Karpas-422 (cell line): ENCODE measurements at regions not wholly inside any gene's neighbourhood (a gene's known extent, or its start where the extent isn't known, plus 50 kb on each side); places are given as distances from the start of the nearest gene placed in this dataset.

Experiments used
- DNase-seq: peaks from one replicate; pipeline ENCODE4 v3.0.0-alpha.2; 2015
- H2AFZ ChIP-seq: fragments of 200-600 bp; sonication (generic); 2 replicates; pipeline ENCODE4 v1.6.1; 2014; ENCODE audit warnings: antibody characterized with exemption, low read length, mixed read lengths
- H3K27ac ChIP-seq: fragments of 200-600 bp; sonication (generic); 2 replicates; pipeline ENCODE4 v1.5.1; 2014; ENCODE audit warnings: mild to moderate bottlenecking, low read length, moderate library complexity
- H3K27me3 ChIP-seq: fragments of 200-600 bp; sonication (generic); 2 replicates; pipeline ENCODE4 v1.6.1; 2014; ENCODE audit warnings: low read length, mixed read lengths
- H3K36me3 ChIP-seq: fragments of 200-600 bp; sonication (generic); 2 replicates; pipeline ENCODE4 v1.6.1; 2014; ENCODE audit warnings: low read length, mixed read lengths; ENCODE audit not compliant: insufficient read depth
- H3K4me1 ChIP-seq: fragments of 200-600 bp; sonication (generic); 2 replicates; pipeline ENCODE4 v1.6.1; 2014; ENCODE audit warnings: mild to moderate bottlenecking, low read length, mixed read lengths
- H3K4me2 ChIP-seq: fragments of 200-600 bp; sonication (generic); 2 replicates; pipeline ENCODE4 v1.6.1; 2014; ENCODE audit warnings: low read length, low read depth, mild to moderate bottlenecking; ENCODE audit not compliant: poor library complexity, severe bottlenecking
- H3K4me3 ChIP-seq: fragments of 200-600 bp; sonication (generic); 2 replicates; pipeline ENCODE4 v1.5.1; 2014; ENCODE audit warnings: mild to moderate bottlenecking, antibody characterized with exemption, low read length, mixed read lengths
- H3K79me2 ChIP-seq: fragments of 200-600 bp; sonication (generic); 2 replicates; pipeline ENCODE4 v1.6.1; 2014; ENCODE audit warnings: mild to moderate bottlenecking, low read length, mixed read lengths
- H3K9ac ChIP-seq: fragments of 200-600 bp; sonication (generic); 2 replicates; pipeline ENCODE4 v1.6.0; 2014; ENCODE audit warnings: low read length
- H3K9me2 ChIP-seq: fragments of 200-600 bp; sonication (generic), shearing (Covaris generic); replicated peaks from 2 replicates; pipeline ENCODE4 v1.6.0; 2014; ENCODE audit warnings: mild to moderate bottlenecking, low read length, moderate library complexity; ENCODE audit not compliant: insufficient read depth
- H3K9me3 ChIP-seq: fragments of 300-700, 200-600 bp; sonication (generic); 2 replicates; pipeline ENCODE4 v1.6.1; 2014; ENCODE audit warnings: low read length, mixed read lengths
- H4K20me1 ChIP-seq: fragments of 200-600 bp; sonication (generic); 2 replicates; pipeline ENCODE4 v1.6.1; 2014; ENCODE audit warnings: mild to moderate bottlenecking, antibody characterized with exemption, low read length, low read depth; ENCODE audit not compliant: insufficient read depth

GRCh38 chr18:56186319-56186718, 452.1 kb downstream of the TXNL1 start:
- Histone ChIP-seq H3K9me2 (no peaks in the 10 kb centered on the region), H3K4me3 (no peak overlapping the region), H2AFZ (no peak overlapping the region), H3K9me3 (peaks cover 2% of the 10 kb centered on the region; the same call in 1 of the 2 replicates), H3K79me2 (no peaks in the 10 kb centered on the region), H3K36me3 (no peaks in the 10 kb centered on the region), H3K4me2 (no peak overlapping the region), H3K4me1 (no peaks in the 10 kb centered on the region), H3K27me3 (no peaks in the 10 kb centered on the region), H4K20me1 (no peaks in the 10 kb centered on the region), H3K27ac (no peak overlapping the region), H3K9ac (no peak overlapping the region)
- no peak for DNase-seq

GRCh38 chr18:56185126-56185525, 453.3 kb downstream of the TXNL1 start:
- no peak overlapping the region for H3K9ac ChIP-seq
- no peak overlapping the region for H2AFZ ChIP-seq
- no peak overlapping the region for H3K4me2 ChIP-seq
- no peak for DNase-seq
- H3K4me3 ChIP-seq, result no peak overlapping the region
- H3K4me1 ChIP-seq, result no peaks in the 10 kb centered on the region
- no peaks in the 10 kb centered on the region for H3K79me2 ChIP-seq
- H3K9me3 ChIP-seq, result peaks cover 2% of the 10 kb centered on the region; the same call in 1 of the 2 replicates
- H3K36me3 ChIP-seq, result no peaks in the 10 kb centered on the region
- no peaks in the 10 kb centered on the region for H4K20me1 ChIP-seq
- H3K9me2 ChIP-seq, result no peaks in the 10 kb centered on the region
- no peaks in the 10 kb centered on the region for H3K27me3 ChIP-seq
- no peak overlapping the region for H3K27ac ChIP-seq

DNA sequence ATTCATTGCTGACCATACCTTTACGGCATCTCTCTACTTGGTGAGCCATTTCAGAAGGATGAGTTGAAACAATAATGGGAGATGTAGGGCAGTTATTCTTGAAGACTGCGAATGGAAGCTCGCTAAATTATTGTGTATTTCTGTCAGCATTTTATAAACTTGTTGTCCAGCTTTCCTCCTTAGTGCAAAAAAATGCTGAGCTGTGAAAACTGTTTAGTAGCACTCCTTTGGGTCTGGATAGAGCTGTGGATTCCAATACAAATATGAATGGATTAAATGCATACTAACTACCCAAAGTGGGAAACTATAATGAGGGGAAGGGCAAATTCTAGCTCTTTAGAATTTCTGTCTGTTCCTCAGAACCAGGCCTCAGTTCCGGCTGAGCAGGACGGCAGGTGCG, 461.6 kb downstream of the TXNL1 start:
- Histone ChIP-seq H3K4me3 (no peak overlapping the region), H3K27ac (no peak overlapping the region), H4K20me1 (no peaks in the 10 kb centered on the region), H2AFZ (no peak overlapping the region), H3K9me3 (no peaks in the 10 kb centered on the region), H3K27me3 (no peaks in the 10 kb centered on the region), H3K9ac (no peak overlapping the region), H3K9me2 (no peaks in the 10 kb centered on the region), H3K79me2 (no peaks in the 10 kb centered on the region), H3K4me2 (no peak overlapping the region), H3K4me1 (no peaks in the 10 kb centered on the region), H3K36me3 (no peaks in the 10 kb centered on the region)
- DNase-seq, result no peak

DNA sequence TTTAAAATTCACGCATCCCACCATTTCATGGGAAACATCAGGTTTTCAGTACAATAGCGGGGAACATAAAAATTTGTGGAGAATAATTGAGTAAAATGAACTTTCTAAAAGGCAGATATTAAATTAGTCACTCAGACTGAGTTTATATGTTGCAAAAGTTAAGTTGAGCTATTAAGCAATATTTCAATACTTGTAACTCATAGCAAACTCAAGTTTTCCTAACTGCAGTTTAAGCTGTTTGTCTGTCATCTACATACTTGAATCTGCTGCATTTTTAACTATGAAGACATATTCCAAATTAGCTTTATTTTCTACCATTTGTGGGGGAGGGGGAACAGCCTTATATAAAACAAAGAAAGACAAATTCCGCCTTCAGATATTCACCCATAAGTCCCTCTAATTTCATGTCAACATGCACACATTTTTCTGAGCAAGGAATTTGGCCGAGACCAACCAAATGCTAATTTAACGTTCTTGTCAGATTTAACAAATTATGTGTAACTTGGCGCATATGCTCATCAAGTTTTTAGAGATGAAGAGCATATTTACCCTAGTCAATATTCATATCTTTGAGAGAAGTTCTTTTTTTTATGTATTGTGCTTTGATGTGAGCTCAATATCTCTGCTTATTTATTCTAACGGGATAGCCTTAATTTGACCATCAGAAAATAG, 462.9 kb downstream of the TXNL1 start:
- Histone ChIP-seq H3K4me2 (no peak overlapping the region), H3K9ac (no peak overlapping the region), H4K20me1 (no peaks in the 10 kb centered on the region), H3K4me1 (no peaks in the 10 kb centered on the region), H3K9me2 (no peaks in the 10 kb centered on the region), H3K79me2 (no peaks in the 10 kb centered on the region), H2AFZ (no peak overlapping the region), H3K9me3 (no peaks in the 10 kb centered on the region), H3K4me3 (no peak overlapping the region), H3K36me3 (no peaks in the 10 kb centered on the region), H3K27me3 (no peaks in the 10 kb centered on the region), H3K27ac (no peak overlapping the region)
- DNase-seq, result no peak

GRCh38 chr18:56173542-56174220, 464.7 kb downstream of the TXNL1 start:
- no peaks in the 10 kb centered on the region for H4K20me1 ChIP-seq
- DNase-seq, result no peak
- no peak overlapping the region for H2AFZ ChIP-seq
- H3K4me2 ChIP-seq, result no peak overlapping the region
- H3K9me3 ChIP-seq, result no peaks in the 10 kb centered on the region
- H3K9ac ChIP-seq, result no peak overlapping the region
- no peak overlapping the region for H3K4me3 ChIP-seq
- H3K27ac ChIP-seq, result no peak overlapping the region
- no peaks in the 10 kb centered on the region for H3K27me3 ChIP-seq
- H3K9me2 ChIP-seq, result no peaks in the 10 kb centered on the region
- no peaks in the 10 kb centered on the region for H3K4me1 ChIP-seq
- no peaks in the 10 kb centered on the region for H3K36me3 ChIP-seq
- no peaks in the 10 kb centered on the region for H3K79me2 ChIP-seq

- H3K9me2 ChIP-seq, result no peaks in the 10 kb centered on the region
- H3K4me1 ChIP-seq, result no peaks in the 10 kb centered on the region
- no peak overlapping the region for H3K4me2 ChIP-seq
- no peaks in the 10 kb centered on the region for H3K36me3 ChIP-seq
- no peak for DNase-seq
- H4K20me1 ChIP-seq, result no peaks in the 10 kb centered on the region
- no peak overlapping the region for H3K4me3 ChIP-seq
- no peaks in the 10 kb centered on the region for H3K27me3 ChIP-seq
- no peaks in the 10 kb centered on the region for H3K9me3 ChIP-seq
- no peak overlapping the region for H2AFZ ChIP-seq
- no peak overlapping the region for H3K9ac ChIP-seq
- no peaks in the 10 kb centered on the region for H3K79me2 ChIP-seq
- no peak overlapping the region for H3K27ac ChIP-seq
Measured at GRCh38 chr18:56172527-56172926, 465.9 kb downstream of the TXNL1 start.

DNA sequence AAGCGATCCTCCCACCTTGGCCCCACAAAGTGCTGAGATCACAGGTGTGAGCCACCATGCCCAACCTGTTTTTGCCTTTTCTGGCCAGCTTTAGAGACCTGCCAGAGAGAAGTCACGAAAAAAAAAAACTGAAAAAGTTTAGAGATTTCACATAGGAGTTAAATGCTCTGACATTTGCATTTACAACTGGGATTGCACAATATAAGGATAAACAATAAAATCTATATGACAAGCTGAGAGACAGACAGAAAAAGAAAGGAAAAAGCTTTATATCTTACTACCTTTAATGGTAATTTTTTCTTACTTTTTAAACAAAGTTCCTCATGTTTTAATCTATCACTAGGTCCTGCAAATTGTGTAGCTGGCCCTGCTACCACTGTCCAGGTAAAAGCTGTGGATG, 466.5 kb downstream of the TXNL1 start:
- no peaks in the 10 kb centered on the region for H4K20me1 ChIP-seq
- H3K36me3 ChIP-seq, result no peaks in the 10 kb centered on the region
- DNase-seq, result no peak
- H2AFZ ChIP-seq, result no peak overlapping the region
- H3K4me1 ChIP-seq, result no peaks in the 10 kb centered on the region
- H3K9me3 ChIP-seq, result no peaks in the 10 kb centered on the region
- H3K9ac ChIP-seq, result no peak overlapping the region
- H3K27me3 ChIP-seq, result no peaks in the 10 kb centered on the region
- no peak overlapping the region for H3K27ac ChIP-seq
- H3K4me3 ChIP-seq, result no peak overlapping the region
- H3K4me2 ChIP-seq, result no peak overlapping the region
- no peaks in the 10 kb centered on the region for H3K9me2 ChIP-seq
- H3K79me2 ChIP-seq, result no peaks in the 10 kb centered on the region

DNA sequence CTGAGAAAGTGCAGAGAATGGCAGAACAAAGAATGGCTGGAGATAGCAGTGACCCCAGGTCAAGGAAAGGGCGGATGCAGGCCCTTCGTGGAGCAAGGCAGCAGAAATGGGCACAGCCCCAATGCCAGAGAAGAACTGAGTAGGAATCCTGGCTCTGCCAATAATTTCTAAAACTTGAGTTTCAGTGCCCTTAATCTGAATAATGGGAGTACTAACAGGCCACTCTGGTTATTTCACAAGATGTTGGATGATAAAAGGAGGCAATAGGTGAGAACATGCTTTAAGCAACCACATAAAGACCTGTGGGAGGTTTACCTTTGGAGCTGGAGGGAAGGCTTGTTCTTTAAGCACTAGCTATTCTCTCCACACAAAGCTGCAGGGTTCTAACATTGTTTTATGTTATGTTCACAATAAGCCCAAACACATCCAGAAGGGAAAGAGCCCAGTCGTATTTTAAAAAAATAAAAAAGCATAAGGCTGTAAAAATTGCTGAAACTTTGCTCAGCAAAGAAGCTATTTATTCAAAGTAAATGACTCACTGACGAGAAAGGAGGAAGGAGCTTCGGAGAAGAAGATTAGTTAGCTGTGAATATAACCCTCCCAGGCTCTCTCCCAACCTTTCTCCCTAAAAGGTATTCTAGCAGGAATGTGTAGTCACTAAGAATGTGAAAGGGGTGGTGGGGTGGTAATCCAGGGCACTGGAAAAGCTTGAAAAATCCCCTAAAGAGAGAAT, 470.2 kb downstream of the TXNL1 start:
- Histone ChIP-seq H3K4me3 (no peak overlapping the region), H3K36me3 (no peaks in the 10 kb centered on the region), H3K4me1 (no peaks in the 10 kb centered on the region), H3K79me2 (no peaks in the 10 kb centered on the region), H4K20me1 (no peaks in the 10 kb centered on the region), H3K9me3 (no peaks in the 10 kb centered on the region), H3K9ac (no peak overlapping the region), H3K9me2 (no peaks in the 10 kb centered on the region), H3K27ac (no peak overlapping the region), H2AFZ (no peak overlapping the region), H3K4me2 (no peak overlapping the region), H3K27me3 (no peaks in the 10 kb centered on the region)
- DNase-seq, result no peak
